ENCODE measurements at regions not wholly inside any gene's neighbourhood (a gene's known extent, or its start where the extent isn't known, plus 50 kb on each side); places are given as distances from the start of the nearest gene placed in this dataset.
A peak's percentile ranks its signal among the peaks of the same experiment; 100 is the strongest.
"Not testable (repeated sequence)": the region's sequence is repeated elsewhere in the genome, so short reads cannot be mapped to it uniquely, and the experiment has no call there.

DNA sequence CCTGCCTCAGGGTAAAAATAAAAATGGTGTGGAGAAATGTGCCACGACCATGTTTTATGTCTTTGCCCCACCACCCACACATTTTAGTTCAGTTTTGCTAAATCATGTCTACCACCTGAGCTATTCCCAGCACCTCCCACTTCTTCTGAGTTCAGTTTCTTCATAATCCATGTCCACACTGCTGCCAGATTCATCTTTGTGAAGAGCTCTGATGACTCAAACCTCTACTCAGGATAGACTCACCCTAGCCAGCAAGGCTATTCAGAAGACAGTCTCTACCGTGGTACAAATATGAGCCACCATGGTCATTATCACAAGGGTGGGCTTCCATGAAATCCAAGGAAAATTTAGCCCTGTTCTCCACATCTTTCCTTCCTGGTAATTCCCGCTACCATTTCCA is 231.1 kb upstream of the PRKCQ start:
- DNase-seq (ENCODE audit: low spot score) = peak; percentile 26

DNA sequence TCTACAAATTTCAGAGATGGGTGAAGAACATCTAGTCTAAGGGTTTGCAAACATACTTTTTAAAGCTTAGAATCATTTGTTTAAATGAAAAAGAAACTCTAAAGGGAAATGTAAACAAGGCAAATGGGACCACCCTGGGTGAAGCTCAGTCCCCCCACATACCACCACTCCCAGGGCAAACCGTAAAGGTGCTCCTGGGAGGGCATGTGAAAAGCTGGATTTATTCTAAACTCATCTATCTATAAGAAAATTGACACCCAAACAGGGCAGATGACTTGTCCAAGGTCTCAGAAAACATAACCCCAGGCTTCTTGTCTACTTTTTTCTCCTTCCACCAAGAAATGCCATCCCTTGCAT is 223.3 kb upstream of the PRKCQ start:
- no peak for DNase-seq (ENCODE audit: low spot score)

DNA sequence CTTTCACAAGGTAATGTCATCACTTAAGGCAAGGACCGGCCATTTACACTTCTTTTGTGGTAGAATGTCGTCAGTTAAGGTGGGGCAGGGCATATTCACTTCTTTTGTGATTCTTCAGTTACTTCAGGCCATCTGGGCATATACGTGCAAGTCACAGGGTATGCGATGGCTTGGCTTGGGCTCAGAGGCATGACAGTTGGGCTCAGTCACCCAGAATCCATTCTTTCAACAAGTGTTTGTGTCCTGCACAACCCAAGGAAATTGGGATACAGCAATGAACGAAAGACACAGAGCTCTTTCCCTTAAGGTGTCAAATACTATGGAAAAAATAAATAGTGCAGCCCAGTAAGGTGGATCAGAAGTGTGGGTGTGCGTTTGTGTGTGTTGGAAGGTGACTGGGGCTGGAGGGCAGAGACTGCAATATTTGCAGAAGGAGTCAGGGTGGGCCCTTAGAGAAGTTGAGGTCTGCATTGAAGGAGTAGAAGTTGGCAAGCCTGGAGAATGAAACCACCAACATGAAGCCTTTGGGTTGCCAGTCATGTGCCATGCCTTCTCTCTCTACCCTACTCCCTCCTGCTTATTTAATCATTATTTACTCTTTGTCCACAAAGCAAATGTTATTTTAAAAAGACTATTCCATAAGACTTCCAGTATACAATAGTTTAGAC is 222.8 kb upstream of the PRKCQ start:
- DNase-seq (ENCODE audit: low spot score) = no peak

DNA sequence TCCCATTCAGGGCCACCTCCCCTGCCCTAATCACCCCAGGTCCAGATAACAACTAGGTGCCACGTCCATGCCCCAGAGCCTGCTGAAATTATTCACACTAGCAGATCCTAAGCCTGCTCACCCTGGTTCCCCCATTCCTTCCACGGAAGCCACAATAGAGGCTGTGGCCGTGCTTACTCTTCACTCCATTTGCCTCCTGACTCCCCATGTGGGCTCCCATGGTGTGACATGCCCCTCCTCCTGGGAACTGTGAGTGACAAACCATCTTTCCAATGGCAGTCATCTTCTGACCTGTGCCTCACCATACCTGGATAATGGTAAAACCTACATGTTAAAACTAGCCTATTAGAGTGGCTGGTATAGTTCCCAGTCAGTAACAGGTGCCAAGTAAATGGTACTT is 216.2 kb upstream of the PRKCQ start:
- DNase-seq (ENCODE audit: low spot score) = no peak

DNA sequence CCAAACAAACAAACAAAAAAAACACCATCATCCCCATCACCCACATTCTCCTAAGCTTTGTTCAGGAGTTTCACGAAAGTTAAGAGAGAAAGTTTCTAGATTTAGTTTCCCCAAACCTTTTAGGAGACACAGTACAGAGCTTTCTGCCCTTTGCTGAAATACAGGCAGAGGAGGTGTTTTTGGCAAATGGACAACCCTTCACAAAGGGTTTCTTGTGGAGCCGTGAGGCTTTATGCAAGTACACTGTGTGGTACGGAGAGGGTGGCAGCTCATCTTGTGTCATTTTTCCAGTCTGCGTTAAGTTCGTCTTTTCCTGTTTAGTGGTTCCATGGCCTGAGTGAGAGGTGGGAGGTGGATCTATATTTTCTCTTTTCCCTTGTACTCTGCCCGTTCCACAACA is 215.5 kb upstream of the PRKCQ start:
- DNase-seq (ENCODE audit: low spot score) = no peak

DNA sequence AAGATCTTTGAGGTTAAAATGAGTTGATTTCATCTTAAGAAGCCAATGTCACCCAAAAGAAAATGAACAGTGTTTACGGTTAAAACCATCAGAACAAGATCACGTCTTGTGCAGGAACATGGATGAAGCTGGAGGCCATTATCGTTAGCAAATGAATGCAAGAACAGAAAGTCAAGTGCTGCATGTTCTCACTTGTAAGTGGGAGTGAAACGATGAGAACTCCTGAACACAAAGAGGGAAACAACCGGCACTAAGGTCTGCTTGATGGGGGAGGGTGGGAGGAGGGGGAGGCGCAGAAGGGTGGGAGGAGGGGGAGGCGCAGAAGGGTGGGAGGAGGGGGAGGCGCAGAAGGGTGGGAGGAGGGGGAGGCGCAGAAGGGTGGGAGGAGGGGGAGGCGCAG is 214.8 kb upstream of the PRKCQ start:
- DNase-seq (ENCODE audit: low spot score) = not testable (repeated sequence)

DNA sequence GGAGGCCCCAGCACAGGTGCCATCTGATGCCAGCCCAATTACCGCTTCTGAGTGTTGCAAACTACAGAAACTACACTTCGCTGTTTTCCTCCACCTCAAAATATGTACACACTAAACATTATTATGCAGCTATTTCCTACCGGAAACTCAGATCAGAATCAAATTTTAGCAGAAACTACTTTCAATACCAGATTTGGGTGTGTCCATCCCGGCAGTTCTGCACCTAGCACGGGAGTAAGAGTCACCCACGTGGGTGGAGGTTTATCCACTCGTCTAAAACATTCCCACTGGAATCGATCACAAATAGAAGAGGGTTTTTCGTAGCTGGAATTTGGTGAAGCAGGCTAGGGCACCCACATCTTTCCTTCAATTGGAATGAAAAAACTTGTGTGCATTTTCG is 214.4 kb upstream of the PRKCQ start:
- no peak for DNase-seq (ENCODE audit: low spot score)

DNA sequence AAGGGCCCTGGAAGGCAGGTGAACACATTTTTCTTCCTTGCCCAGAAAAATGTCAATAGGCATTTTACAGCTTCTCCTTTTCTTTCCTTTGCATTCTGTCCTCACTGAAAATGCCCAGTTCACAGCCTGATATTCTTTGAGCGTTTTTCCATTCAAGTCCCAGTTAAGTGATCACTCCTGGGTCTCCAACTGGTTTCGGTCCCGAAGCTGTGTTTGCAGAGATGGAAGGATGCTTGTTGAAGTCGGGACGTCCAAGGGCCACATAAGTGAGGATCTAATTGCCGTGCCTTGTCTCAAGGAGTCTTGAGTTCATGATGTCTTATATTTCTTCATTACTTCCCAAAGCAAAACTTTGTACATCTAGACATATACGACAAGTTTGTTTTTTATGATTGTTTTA is 208.7 kb upstream of the PRKCQ start:
- no peak for DNase-seq (ENCODE audit: low spot score)

DNA sequence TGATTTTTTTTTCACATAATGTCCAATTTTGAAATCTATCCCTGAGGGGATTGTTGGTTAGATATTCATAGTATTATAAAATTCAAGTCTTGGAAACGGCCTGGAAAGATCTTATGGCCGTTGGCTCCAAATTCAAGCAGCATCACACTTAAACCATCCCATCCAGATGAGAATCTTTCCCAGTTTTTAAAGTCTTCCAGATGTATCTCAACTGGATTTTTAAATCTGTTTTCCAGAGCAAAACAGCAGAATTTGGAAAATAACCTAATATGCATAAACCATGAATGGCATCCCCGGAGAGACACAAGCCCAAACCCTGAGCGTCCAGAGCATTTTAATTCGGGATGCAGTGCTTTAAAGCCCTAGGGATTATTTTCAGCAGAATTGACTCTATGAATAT is 208.2 kb upstream of the PRKCQ start:
- DNase-seq (ENCODE audit: low spot score) = no peak

DNA sequence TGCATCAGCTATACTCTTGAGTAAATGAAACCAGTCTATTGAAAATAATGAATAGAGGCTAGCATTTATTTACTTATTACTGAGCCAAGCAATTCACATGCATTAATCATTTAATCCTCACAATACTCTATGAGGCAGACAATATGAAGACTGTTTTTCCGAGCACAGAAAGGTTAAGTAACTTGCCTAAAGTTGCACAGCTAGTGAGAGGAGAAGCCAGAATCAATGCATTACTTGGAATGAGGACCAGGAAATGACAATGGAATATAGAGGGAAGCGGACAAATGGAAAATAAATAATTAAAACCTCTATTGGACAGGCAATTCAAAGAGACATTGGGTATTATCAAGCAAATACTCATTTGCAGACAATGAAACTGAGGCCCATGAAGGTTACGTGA is 207.6 kb upstream of the PRKCQ start:
- DNase-seq (ENCODE audit: low spot score) = no peak

DNA sequence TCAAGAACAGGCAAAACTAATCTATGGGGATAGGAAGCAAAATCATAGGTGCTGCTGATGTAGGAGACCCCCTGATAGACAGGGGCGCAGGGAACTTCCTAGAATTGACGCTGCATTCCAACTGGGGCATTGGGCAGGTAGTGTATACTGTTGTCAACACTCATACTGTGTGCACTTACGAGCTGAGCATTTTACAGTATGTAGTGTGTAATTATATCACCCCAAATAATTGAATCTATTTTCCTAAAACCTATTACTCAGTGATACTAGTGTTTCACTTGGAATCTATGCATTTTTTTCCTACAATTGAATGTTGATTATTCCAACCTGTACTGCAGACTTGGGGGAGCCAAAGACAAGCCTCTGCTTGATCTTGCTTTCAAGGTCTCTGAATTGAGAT is 207.0 kb upstream of the PRKCQ start:
- DNase-seq (ENCODE audit: low spot score) = no peak

DNA sequence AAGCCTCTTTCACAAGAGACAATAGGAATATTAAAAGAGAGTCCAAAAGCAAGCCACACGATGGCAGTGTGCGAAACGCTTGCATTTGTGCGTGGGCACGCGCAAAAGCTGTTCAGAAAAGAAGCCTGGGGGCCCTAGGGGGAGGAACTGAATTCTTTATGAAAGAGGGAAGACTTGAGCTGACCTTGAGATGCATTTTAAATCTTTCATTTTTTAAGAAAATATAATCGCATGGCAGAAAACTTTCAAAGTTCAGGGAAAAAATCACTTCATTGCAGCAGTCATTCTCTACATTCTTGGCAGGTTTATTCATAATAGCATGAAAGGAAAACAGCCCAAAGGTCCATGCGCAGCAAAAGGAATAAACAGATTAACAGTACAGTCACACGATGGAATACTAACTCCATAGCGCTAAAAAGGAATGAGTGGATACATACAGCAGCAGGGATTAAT is 206.5 kb upstream of the PRKCQ start:
- peak; percentile 70 for DNase-seq (ENCODE audit: low spot score)

DNA sequence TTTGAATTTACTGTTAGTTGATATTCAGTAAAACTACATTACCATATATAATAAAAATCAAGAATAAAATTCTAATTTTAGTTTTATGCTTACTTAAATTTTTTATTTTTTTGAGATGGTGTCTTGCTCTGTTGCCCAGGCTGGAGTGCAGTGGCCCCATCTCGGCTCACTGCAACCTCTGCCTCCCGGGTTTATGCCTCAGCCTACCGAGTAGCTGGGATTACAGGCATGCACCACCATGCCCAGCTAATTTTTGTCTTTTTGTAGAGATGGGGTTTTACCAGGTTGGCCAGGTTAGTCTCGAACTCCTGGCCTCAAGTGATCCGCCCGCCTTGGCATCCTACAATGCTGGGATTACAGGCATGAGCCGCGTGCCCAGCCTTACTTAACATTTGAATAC is 204.4 kb upstream of the PRKCQ start:
- not testable (repeated sequence) for DNase-seq (ENCODE audit: low spot score)

DNA sequence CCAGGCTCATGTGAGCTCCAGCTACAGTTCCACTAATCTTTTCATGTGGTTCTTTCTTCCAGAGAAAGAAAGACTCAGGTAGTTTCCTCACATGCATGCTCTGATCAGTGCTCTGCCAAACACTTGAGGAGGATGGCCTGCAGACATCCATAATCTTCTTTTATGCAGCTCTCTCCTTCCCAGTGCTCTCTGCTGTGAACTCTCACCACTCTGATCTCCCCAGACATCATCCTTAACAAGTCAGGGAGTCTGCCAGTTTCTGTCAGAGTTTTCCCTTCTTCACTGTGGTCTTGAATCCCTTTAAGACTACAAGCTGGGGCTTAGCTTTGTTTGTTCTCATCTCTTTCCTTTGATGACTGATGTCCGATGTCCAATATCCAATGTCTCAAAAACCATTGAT is 203.4 kb upstream of the PRKCQ start:
- DNase-seq (ENCODE audit: low spot score) = no peak

DNA sequence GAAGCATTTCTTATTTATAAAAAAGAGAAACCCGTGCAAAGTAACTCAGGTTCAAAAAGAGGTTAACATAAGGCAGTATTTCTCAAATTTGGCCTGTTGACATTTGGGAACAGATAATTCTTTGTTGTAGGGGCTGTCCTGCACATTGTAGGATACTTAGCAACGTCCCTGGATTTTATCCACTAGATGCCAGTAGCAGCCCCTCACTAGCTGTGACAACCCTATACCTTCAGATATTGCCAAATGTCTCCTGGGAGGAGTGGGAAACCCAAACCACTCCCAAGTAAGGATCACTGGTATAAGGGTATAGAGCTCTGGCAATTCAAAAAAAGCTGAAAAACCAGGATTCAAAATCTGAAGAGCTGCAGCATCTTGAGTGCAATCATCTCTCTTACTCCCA is 202.3 kb upstream of the PRKCQ start:
- DNase-seq (ENCODE audit: low spot score) = no peak

DNA sequence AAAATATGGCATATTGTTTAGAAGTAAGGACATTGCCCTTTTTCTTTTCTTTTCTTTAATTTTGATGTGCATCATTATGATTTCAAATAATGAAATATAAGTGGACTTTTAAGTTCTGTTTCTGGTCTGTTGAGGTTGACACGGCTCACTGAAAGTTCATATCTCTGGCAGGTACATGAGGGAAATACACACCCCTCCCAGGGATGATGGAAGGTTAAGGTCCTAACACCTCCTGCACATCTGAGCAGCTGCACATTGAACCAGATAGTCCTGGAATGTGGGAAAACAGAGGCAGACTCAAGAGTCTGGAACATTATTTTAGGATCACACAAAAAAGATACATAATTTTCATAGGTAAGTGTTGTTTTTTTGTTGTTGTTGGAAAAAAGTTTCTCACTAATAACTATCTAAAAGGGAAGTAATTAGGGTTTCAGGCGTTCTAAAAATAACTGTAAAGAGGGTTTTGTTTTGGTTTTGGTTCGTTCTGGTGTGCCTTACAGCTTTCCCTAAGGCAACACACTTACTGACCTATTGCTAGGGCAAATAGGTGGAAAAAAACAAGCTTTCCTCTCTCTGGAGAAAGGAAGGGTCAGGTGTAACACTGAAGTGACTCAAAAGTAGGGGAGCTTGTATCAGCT is 201.2 kb upstream of the PRKCQ start:
- no peak for DNase-seq (ENCODE audit: low spot score)

DNA sequence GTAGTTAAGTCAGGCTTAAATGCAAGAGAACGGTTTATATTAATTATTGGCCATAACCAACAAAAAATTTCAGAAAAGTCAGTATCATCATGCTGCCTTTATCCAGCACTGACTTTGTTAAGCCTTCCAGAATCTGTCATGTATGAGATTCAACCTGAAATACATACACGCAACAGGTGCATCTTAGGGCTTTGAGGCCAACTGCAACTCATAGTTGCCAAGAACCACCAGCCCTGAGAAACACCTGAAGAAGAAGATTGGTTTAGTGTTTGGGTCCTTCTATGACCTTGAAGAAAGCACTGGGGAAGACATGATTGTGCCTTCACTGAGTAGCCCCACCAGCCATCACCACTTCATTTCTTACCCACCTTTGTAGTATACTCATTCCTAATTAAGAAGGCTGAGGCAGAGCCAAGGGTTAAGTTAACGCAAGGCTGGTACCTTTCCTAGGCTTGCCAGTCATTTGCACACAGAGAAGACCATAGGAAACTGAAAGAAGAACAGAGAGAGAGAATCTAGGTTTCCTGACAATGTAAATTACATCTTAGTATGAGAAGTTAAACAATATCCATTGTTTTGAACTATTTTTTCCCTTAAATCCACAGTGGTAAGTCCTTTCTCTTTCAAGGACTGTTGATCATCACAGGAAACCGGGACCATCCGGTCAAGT is 200.1 kb upstream of the PRKCQ start:
- no peak for DNase-seq (ENCODE audit: low spot score)

DNA sequence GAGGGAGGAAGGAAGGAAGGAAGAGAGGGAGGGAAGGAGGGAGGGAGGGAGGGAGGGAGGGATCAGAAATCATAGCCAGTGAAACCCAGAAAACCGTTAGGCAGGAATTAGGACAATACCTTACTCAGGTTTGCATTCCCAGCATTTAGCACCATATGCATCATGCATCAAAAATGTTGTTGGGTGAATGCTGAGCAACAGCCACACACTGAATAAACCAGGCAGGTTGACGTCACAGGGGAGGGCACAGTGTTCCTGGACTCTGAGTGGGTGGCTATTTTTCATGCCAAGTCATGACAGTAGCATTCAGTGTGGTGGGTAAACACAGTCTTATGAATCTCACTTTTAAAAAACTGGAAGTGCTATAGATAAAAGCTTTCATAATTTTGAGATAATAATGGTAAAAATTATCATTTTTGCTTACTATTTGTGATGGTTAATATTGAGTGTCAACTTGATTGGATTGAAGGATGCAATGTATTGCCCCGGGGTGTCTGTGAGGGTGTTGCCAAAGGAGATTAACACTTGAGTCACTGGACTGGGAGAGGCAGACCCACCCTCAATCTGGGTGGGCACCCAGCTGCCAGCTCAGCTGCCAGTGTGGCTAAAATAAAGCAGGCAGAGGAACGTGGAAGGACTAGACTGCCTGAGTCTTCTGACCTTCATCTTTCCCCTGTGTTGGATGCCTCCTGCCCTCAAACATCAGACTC is 199.1 kb upstream of the PRKCQ start:
- peak; percentile 94 for DNase-seq (ENCODE audit: low spot score)

DNA sequence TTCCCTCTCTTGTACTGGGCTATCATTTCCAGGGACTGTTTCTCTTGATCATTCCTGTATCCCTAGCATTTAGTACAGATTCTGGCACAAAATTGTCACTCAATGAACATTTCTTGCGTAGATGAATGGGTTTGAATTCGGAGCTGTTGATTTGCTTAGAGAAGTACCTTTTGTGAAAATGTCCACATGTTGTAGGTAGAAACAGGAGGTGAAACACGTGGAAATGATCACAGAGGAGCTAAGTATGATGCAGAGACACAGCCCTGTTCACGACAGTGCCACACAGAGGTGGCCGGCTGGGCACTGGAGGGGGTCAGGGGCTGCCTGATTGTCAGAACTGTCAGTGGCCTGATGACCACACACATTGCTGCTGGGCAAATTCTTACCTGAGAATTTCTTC is 196.1 kb upstream of the PRKCQ start:
- DNase-seq (ENCODE audit: low spot score) = no peak

DNA sequence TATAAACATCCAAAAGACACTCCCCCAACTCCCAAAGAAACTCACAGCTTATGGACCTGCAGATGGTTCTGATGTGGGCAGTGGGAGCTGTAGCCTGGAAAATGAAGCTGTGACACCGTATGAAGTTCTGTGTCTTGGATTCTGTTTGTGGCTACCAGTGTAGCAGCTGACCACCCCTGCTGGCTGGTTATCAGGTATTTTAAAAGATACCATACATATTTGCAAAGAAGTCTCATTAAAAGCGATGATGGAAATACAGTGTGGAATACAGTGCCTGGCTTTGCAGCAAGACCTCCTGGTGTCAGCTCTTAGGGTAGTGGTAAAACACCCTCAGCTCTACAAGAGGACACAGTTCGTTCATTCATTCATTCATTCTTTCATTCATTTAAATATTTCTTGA is 194.3 kb upstream of the PRKCQ start:
- no peak for DNase-seq (ENCODE audit: low spot score)

DNA sequence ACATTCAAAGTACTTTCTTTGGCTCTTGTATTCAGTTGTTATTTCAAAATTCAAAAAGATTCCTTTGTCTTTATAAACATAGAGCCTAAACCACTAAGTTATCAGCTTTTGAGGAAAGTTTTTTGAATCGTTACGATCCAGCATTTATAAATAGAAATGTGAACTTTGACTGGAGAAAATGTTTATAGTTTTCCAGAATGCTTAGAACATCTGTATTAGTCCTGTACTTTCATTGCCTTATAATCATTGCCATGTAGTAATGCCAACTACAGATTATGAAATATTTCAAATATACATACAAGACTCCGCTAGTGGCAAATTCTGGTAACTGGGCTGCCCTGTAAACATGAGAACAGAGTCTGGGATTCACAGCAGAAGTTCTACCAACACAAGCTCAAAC is 191.3 kb upstream of the PRKCQ start:
- no peak for DNase-seq (ENCODE audit: low spot score)

DNA sequence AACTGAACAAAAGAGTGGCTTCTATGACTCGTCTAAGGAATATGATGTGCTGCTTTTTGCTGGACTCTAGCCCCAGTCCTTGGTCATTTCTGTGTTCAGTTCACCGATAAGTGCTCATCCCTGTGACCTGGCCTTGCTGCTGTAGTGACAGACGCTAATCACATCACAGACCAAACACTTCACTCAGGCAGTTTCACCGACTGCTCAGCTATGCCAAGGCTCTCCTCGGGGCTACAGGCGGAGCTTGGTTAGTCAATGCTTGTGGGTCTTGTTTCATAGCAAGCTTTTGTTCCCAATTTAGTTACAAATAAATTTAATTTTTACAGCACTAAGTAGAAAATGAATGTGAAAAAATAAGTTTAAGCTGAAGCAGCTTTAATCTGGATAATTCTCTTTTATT is 190.8 kb upstream of the PRKCQ start:
- DNase-seq (ENCODE audit: low spot score) = peak; percentile 16
